ENCODE measurements at regions not wholly inside any gene's neighbourhood (a gene's known extent, or its start where the extent isn't known, plus 50 kb on each side); places are given as distances from the start of the nearest gene placed in this dataset.
"Not testable (repeated sequence)": the region's sequence is repeated elsewhere in the genome, so short reads cannot be mapped to it uniquely, and the experiment has no call there.

- not testable (repeated sequence) for TF ChIP-seq CTCF (optimal IDR thresholded peaks at IDR 0.05 in 1 of 3, IDR thresholded peaks at IDR 0.05 in 1 of 3, conservative IDR thresholded peaks at IDR 0.05 in 1 of 3; ENCODE audit: extremely low read depth in 1 of 3, insufficient read depth in 2 of 3, low read length in 3 of 3); EZH2 (IDR thresholded peaks at IDR 0.05; ENCODE audit: low read length)
These were observed 56.1 kb upstream of the PDPR start for GRCh38 chr16:70058056-70058455.
